Coronary artery (tissue), 2 donors: ENCODE measurements at regions not wholly inside any gene's neighbourhood (a gene's known extent, or its start where the extent isn't known, plus 50 kb on each side); places are given as distances from the start of the nearest gene placed in this dataset.
"Not testable (repeated sequence)": the region's sequence is repeated elsewhere in the genome, so short reads cannot be mapped to it uniquely, and the experiment has no call there.

ENCODE experiments used
- DNase-seq: peaks from one replicate; pipeline ENCODE4 v3.0.0-alpha.2; 2017; ENCODE audit warnings: low spot score
- H3K27ac ChIP-seq, 2 donors: fragments of 200-600 bp; sonication (generic); one replicate each; pipeline ENCODE4 v1.5.1; 2016 to 2019
- H3K4me3 ChIP-seq: fragments of 200-600 bp; sonication (generic); 2 replicates; pipeline ENCODE4 v1.5.1; 2016; ENCODE audit warnings: mild to moderate bottlenecking, moderate library complexity
- CTCF ChIP-seq: fragments of 200-600 bp; sonication (generic); IDR thresholded peaks from one replicate; pipeline ENCODE4 v1.5.1; 2019; ENCODE audit warnings: antibody characterized with exemption

DNA sequence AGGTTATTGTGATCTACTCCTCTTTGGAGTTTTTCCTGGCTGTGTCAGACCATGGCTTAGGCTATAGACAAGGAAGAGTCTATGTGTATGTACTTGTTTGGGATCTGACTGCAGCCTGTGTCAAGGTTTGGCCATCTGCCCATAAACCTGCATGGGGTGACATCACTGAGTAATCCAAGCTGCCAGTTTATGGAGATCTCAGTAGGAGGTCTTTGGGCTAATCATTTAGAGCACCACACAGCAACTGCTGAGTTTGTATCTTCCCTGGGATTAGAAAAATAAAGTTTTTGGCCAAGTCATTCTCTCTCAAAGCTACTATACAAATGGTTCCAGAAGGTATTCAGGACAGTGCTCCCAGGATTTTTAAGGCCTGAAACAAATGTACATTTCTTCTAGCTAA lies 65.5 kb upstream of the HSPB3 start:
- TF ChIP-seq CTCF = no peak
- Histone ChIP-seq H3K27ac (no peak overlapping the region), H3K4me3 (no peak overlapping the region)
- no peak for DNase-seq

GRCh38 chr5:54389399-54389798 lies 66.1 kb upstream of the HSPB3 start:
- not testable (repeated sequence) for H3K27ac ChIP-seq, DNase-seq, H3K4me3 ChIP-seq

GRCh38 chr5:54388811-54389210 lies 66.7 kb upstream of the HSPB3 start:
- no peak for TF ChIP-seq CTCF
- Histone ChIP-seq H3K4me3 (no peak overlapping the region), H3K27ac (peak overlapping the region; percentile 34 to 64)
- DNase-seq = no peak

GRCh38 chr5:54388409-54388808 lies 67.1 kb upstream of the HSPB3 start:
- no peak overlapping the region for H3K4me3 ChIP-seq
- peak overlapping the region; percentile 34 to 64 for H3K27ac ChIP-seq
- no peak for TF ChIP-seq CTCF
- DNase-seq = no peak

DNA sequence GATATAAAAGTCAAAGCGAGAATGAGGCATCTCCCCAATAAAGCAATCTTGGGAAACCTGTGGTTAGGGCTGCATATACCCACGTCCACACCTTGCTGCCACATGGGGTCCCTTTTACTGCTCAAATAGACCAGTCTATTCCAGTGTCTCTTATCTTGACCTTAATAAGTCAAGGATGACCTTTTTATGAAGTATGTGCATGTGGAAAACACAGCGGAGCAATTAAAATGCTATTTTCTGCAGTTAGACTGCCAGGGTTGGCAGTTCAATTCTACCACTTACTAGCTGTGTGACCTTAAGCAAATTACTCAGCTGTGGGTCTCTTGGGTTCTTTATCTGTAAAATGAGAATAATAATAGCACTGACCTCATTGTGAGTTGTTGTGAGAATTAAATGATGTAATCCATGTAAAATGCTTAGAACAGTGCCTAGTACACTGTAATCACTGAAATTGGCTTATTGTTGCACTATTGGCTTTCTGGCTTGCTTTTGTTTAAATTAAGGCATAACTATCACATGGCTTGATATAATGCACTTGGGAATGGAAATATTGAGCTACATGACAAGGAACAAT lies 67.8 kb upstream of the HSPB3 start:
- H3K27ac ChIP-seq = peak overlapping the region; percentile 34 to 64
- H3K4me3 ChIP-seq = peak overlapping the region; percentile 13
- TF ChIP-seq CTCF = no peak
- no peak for DNase-seq

GRCh38 chr5:54387031-54387430 lies 68.5 kb upstream of the HSPB3 start:
- no peak for TF ChIP-seq CTCF
- no peak for DNase-seq
- peak overlapping the region in 1 of 2 donors; percentile 64 for H3K27ac ChIP-seq
- no peak overlapping the region for H3K4me3 ChIP-seq

GRCh38 chr5:54385994-54386393 lies 69.5 kb upstream of the HSPB3 start:
- no peak overlapping the region for H3K4me3 ChIP-seq
- H3K27ac ChIP-seq = peak overlapping the region in 1 of 2 donors; percentile 26
- no peak for TF ChIP-seq CTCF
- DNase-seq = no peak
